ENCODE measurements at regions not wholly inside any gene's neighbourhood (a gene's known extent, or its start where the extent isn't known, plus 50 kb on each side); places are given as distances from the start of the nearest gene placed in this dataset.

- TF ChIP-seq BCOR (IDR thresholded peaks at IDR 0.05) (no peak), XRCC4 (IDR thresholded peaks at IDR 0.05; ENCODE audit: extremely low read depth, insufficient read depth, insufficient read length) (no peak), STAT5B (CRISPR knock-in tag; IDR thresholded peaks at IDR 0.05) (no peak), NFATC3 (IDR thresholded peaks at IDR 0.05) (no peak)
Observed at GRCh38 chr21:30953605-30954004, 72.2 kb upstream of the KRTAP11-1 start.
